GM19438 (cell line): ENCODE measurements at regions not wholly inside any gene's neighbourhood (a gene's known extent, or its start where the extent isn't known, plus 50 kb on each side); places are given as distances from the start of the nearest gene placed in this dataset.

ENCODE experiments used
- ATAC-seq: cut with Tn5 transposase; IDR thresholded peaks from one replicate; pipeline ENCODE4 v1.9.1; 2021; ENCODE audit warnings: low read depth; ENCODE audit not compliant: unreplicated experiment

DNA sequence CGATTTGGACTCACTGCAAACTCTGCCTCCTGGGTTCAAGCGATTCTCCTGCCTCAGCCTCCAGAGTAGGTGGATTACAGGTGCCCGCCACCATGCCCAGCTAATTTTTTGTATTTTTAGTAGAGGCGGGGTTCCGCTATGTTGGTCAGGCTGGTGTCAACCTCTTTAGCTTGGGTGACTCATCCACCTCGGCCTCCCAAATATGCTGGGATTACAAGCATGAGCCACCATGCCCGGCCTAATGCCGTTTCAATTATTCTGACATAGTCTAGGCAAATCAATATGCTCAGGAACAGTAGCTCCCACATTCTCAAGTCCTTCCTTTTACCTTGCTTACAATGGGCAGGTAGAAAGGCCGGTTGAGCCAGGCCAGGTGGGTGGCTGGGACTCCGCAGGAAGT is 82.0 kb upstream of the EEA1 start:
- ATAC-seq, result no peak

DNA sequence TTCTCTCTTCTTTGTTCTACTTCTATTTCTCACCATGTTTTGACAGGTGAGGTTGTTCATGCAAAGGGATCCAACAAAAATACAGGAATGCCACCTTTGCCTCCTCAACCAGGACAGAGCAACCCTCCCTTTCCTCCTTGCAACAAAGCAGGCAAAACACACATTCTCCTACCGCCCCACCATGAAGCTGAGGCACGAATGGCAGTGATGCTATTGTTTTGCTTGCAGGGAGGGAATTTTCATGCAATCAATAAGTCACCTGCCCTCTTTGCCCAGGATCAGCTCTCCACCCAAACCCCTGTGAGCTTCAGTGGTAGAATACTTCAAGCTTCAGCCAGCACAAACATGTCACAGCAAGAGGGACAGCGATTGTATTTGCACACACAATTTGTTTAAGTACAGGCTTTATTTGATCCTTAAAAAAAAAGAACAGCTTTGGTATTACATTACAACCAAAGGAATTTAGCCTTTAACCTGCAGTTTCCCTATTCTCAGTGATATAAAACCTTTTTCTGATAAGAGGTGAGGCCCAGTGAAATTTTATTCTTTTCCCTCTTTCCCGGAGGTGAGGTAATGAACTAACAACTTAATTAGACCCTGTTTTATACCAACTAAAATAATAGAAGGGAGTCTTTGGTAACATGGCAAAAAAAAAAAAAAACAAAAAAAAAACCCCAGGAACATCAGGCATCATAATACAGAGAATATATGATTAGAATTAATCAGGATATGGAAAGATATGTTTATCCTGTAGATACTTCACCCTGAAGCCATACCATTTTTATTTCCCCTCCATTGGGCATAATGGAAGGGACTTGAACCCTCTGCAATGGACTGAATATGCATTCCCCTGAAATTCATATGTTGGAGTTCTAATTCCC is 87.0 kb upstream of the EEA1 start:
- no peak for ATAC-seq

DNA sequence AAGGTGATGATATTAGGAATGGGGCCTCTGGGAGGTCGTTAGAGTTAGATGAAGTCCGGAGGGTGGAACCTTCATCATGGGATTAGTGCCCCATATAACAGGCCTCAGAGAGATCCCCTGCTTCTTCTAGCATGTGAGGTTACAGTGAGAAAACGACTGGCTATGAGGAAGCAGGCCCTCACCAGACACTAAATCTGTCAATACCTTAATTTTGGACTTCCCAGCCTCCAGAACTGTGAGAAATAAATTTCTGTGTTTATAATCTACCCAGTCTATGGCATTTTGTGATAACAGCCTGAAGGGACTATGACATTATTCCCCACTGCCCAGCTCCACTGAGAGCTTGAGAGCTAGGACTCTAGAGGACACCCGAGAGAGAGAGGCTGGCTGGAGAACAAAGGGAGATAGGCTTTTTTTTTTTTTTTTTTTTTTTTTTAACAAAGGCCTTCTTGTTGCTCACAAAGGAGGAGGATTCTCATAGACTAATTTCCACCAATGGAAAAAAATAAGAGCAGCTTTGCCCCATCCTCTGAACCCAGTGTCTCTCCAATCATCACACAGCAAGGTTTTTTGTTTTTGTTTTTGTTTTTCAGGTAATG is 87.8 kb upstream of the EEA1 start:
- ATAC-seq, result no peak

DNA sequence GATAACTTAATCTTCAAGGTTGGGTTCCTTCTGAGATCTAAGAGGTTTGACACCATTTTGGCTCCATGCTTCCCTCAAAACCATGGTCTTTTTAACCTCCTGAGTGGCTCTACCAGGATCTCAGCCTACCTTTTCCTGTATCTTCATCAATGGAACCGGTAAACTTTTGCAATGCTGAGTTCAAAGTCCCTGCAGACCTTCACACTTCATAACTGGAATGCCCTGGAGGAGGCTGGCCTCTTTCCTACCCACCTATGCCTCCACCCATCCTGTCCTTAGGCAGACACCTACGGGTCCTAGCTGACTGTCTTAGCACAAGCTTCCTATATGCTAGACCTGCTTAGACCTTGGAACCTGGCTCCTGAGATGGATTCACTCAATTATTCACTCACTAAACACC is 89.5 kb upstream of the EEA1 start:
- no peak for ATAC-seq

DNA sequence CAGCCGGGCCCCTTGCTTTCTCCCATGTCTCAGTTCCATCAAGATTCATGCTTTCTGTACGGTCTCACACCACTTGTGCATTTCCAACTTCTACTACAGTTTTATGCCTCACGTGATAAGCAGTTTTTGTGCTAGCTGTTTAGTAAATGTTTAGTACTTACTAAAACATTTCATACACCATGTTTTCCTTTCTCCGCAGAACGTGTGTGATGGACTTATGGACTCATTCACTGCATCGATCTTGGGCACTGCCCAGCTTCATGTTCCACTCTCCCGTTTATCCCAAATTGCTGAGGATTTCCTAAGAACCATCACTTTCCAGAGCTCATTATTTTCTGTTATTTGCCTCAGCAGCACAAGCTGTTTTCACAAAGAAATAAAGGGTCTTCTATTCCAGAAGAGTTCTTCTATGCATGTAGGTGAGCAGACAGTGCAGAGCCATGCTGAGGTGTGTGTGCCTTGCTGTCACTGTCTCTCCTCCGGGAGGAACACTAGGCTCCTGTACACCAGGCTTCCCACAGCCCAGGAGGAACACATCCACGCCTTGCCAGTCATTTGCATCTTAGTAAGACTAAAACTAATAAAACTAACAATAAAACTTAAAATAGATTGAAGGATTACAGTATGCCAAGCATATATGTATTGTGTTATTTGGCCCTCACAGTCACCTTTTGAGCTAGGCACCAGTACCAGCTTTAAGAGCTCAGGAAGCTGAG is 90.3 kb upstream of the EEA1 start:
- no peak for ATAC-seq

DNA sequence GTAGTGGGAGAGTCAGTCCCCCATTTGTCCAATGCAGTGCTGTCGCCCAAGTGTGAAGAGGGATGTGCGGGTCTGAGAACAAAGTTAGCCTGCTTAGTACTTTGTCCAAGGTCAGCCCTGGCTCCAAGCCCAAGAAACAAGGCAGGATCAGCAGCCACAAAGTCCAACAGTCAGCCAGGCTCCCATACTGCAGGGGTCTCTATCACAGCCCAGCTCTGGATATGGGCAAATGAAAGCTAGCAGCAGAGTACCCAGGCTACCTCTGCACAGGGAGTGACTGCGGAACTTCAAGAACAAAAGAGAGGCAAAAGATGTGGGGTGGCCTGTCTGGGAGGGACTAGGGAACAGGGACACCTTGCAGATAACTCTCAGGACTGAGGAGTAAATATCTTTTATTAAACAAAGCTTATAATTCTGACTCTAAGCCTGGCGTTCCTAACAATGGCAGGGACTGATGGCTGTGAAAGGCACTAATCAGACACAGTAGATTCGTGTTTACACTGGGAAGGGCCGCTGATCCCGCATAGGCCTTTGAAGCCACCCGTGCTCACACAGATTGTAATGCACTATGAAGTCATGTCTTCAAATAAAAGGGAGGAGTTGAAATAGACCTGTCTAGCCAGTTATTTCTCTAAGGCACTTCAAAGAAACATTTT is 91.0 kb upstream of the EEA1 start:
- ATAC-seq, result no peak

DNA sequence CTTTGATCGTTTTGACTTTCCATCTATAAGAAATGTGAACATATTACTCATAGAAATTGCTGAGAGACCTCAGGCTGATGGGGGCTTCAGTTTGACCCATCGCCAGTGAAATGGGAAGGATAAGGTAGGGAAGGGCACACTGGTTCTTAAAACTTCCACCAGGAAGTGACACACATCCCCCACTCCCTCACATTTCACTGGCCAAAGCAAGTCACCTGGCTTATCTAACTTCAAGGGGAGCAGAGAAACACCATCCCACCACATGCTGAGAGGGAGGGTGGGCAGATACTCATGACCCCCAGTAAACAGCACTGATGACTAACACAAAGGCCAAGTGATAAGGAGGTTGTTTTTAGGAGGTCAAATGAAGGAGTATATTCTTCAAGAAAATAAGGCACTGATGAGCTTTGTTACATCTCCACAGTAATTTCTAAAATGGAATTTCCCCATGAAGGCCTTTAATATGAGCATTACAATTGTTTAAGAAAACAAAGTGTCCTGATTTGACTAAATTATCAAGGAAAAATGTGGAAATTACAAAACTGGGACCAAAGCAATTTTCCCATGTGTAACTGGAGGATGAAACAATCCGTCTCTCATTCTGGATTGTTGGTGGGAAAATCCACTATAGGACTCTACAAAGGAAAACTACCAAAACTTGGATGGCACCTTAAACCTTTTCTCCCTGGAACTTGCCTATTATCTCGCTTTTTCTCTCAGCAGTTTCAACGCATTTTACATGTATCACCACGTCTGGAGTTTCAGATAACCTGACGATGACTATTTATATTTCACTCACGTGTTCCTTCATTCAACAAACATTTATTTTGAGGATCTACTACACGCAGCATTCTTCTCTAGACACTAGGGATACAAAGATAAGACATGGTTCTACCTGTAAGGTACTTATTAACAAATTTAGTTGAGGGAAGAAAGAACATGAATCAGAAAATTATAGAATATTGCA is 91.8 kb upstream of the EEA1 start:
- no peak for ATAC-seq

DNA sequence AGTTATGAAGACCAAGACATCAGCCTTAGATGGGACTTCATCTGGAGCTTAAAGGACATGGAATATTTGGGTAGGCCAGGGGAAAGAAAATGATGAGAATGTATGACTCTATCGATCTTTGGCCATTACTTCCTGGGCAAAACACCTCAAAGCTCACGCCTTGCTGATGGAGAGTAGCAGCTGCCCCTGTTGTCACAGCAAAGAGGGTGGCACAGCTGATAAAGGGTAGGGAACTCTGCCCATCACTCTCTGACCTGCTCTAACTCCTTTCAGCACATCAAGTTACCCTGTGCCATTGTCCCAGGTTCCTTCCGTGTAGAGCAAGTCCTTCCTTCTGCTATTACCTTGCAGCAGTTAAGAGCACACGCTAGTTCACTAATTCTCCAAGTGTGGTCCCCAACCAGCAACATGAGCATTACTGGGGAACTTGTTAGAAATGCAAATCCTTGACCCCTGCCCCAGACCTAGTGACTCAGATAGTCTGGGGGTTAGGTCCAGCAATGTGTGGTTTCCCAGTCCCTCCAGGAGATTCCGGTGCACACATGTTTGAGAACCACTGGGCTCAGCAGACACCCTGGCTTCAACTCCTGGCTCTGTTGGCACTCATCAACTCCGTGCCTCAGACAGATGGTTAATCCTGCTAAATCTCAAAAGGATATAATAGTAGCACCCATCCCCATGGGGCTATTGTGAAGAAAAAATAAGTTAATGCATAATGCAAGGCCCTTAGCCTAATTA is 93.7 kb upstream of the EEA1 start:
- no peak for ATAC-seq

DNA sequence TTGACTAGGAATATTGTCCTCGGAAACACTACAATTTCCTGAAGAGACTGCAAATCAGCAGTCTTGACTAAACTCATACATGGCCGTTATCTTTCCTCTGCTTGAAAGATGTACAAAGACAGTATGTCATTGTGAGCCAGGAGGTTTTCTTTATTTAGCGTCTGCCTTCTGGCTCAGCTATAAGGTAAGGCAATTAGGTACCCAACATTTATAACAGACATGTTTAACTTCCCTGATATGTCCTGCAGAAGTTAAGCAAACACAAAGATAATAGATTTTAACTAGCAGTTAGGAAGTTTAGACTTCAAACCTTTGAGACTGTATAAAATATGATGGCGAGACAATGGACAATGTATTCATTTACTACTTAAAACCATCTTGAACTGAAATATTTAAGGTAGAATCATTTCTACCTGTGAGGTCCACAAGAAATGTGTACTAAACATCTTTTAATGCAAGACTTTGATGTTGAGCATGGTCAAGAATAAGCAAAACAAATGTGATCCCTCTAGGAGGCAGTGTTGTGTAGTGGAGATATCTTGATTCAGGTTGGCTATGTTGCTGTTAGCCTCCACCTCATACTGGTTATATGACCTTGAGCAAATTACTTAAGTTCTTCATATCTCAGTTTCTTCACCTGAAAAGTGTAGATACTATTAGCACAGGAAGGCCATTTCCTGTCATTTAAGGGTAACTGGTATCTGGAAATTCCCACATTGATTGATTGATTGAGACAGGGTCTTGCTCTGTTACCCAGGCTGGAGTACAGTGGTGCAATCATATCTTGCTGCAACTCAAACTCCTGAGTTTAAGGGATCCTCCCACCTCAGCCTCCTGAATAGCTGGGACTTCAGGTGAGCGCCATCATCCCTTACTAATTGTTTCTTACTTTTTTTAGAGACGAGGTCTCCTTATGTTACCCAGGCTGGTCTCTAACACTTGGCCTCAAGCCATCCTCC is 96.3 kb upstream of the EEA1 start:
- ATAC-seq, result peak; percentile 62

DNA sequence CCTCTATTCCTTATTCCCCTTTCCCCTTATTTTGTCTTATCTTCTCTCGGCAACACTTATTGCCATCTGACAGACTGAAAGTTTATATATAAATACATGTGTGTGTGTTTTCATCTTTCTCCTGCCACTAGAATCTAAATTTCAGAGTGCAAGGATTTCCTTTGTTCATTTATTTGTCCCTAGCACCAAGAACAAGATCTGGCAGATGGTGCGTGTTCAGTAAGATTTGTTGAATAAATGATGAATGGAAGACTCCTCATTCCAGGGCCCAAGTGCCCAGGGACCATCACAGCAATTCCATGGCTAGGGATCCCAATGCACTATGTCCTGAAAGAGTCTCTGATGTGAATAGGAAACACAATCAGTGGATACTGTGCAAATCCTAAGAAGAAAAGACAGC is 97.9 kb upstream of the EEA1 start:
- no peak for ATAC-seq

DNA sequence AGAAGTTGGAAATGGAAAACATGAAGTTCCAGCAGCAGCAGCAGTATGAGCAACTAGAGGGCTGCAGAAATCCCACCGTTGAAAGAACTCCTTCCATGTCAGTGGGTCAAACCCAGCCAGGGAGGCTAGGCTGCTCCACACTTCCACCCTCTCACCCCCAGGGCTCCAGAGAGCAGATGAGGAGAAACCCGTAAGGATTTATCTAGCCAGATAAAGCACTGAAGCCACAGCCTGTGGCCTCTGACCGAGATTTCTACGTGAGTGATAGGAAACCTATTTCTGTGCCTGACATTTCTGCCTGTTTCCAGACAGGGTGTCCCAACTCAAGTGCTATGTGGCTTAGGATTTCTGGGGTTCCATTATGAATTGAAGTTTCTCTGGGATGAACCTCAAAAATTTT is 100.0 kb upstream of the EEA1 start:
- ATAC-seq, result no peak

DNA sequence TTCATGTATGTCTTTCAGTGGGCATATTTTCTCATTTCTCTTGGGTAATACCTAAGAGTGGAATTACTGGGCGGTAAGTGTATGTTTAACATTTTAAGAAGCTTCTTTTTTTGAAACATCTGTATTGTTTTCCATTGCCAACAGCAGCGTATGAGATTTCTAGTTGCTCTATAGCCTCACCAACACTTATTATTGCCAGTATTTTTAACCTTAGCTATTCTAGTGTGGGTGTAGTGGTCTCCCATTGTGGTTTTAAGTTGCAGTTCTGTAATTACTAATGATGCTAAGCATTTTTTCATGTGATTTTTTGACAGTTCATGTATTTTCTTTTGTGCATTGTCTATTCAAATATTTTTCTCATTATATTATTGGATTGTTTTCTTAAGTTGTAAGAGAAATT is 101.9 kb upstream of the EEA1 start:
- ATAC-seq, result no peak

DNA sequence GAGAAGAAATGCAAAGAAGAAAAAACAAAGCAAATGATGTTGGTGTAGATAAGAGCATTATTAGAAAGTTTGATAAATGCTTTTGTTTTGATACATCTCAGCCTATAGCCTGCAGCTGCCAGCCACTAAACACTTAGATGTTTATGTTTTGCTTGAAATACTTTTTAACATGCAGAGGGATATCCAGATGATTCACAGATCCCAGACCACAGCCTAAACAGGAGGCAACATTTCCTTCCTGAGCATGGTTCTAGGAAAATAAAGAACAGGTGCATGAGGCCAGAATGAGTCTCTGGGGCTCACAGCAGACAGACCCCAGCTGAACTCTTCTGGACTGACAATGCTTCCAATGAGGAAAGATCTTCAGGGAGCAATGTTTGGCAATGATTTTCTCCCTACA is 103.7 kb upstream of the EEA1 start:
- ATAC-seq, result no peak

DNA sequence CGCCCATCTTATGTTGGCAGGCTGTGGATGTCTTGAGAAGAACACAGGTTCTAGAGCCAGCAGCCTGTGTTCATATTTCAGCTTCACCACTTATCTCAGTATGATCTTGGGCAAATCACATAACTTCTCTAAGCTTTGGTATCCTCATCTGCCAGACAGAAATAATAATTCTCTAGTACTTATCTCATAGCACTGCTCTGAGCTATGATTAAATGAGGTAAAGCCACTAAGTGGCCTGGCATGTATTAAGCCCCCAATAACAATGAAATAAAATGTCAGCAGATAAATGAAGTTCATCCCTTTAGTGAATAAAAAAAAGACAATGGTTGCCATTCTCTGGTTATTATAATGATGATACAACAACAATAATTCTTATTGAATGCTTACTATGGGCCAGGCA is 104.9 kb upstream of the EEA1 start:
- no peak for ATAC-seq

DNA sequence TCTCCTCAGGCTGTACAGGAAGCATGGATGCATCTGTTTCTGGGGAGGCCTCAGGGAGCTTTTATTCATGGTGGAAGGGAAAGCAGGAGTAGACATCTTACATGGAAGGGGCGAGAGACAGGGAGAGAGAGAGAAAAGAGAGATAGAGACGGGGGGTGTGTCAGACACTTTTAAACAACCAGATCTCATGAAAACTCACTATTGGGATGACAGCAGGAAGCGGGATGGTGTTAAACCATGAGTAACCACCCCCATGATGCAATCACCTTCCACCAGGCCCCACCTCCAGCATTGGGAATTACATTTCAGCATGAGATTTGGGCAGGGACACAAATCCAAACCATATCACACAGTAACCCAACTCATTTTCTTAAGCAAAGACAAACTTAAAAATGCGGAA is 110.0 kb upstream of the EEA1 start:
- no peak for ATAC-seq

DNA sequence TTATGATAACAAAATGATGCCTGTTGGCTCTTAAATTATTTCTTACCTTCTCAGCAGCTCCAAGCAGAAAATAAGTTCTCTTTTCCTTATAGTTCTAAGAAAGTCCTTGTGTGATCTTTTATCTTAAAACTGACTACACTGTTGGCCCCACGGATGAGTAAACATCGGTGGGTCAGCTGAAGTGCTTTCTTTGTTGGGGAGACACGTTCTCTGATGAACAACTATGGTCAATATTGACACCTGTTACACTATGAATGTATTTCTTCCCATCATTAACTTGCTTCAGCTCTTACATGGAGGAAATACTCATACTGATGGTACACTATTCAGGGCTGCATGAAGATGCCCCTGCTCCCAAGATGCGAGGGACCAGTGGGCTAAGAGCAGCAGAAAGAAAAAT is 110.8 kb upstream of the EEA1 start:
- ATAC-seq, result no peak

DNA sequence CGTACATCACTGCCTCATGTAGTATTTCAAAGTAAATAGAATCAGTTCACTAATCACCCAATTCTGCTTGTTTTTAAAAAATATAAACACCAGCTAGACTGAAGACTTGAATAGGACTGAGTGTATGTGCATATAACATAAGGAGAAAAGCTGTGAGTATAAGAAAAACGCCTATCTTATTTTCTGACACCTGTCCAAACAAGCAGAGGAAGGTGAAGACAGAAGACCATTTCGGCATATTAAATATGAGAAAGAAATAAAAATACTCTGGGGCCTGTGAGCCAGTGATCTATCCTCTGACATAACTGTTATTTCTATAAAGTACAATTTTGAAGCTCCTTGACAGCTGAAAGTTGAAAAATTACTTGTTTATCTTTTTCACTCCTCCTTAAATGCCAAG is 111.3 kb upstream of the EEA1 start:
- ATAC-seq, result no peak

DNA sequence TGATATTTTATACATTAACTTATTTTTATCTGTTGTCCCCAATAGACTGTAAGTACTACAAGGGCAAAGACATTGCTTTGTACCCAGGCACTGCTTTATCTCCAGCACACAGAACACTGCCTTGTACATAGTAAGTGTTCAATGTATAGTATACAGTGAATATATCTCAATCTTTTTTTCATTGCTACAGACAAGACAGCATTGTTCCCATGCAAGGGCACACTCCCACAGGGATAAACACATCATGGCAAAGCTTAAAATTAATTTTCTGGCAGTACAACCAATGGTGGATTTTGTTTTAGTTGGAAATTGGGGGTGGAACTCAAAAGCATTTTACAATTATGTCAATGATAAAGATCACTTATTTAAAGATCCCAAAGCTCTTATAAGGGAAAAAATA is 112.3 kb upstream of the EEA1 start:
- ATAC-seq, result no peak
